WTC11 (cell line): ENCODE measurements at regions not wholly inside any gene's neighbourhood (a gene's known extent, or its start where the extent isn't known, plus 50 kb on each side); places are given as distances from the start of the nearest gene placed in this dataset.

ENCODE experiments used
- ATAC-seq: fragments of 200-7000 bp; cut with Tn5 transposase; 2 replicates; pipeline ENCODE4 v1.10.0; 2021; ENCODE audit warnings: mild to moderate bottlenecking, moderate library complexity
- CTCF ChIA-PET: fragments of 300-600 bp; sonication (Branson Sonifier 250); formaldehyde crosslinking; loops from one replicate; lab custom pipeline; 2021; ENCODE audit warnings: antibody characterized with exemption; lab: Charles Lee
- POLR2A ChIA-PET: fragments of 350-600 bp; sonication (Branson Sonifier 250); formaldehyde crosslinking; loops from one replicate; lab custom pipeline; 2021; ENCODE audit warnings: antibody characterized with exemption; lab: Charles Lee
- DNase-seq: peaks from one replicate; pipeline ENCODE4 v3.0.0; 2021; ENCODE audit warnings: low spot score
- H3K27ac Mint-ChIP-seq: 2 replicates; pipeline ENCODE4 v1.8.0; 2021; ENCODE audit warnings: mixed read lengths
- H3K27me3 Mint-ChIP-seq: 2 replicates; pipeline ENCODE4 v1.8.0; 2021; ENCODE audit warnings: low read depth, mild to moderate bottlenecking, moderate library complexity, mixed read lengths
- H3K36me3 Mint-ChIP-seq: 2 replicates; pipeline ENCODE4 v1.8.0; 2021; ENCODE audit warnings: mixed read lengths
- H3K4me1 Mint-ChIP-seq: 2 replicates; pipeline ENCODE4 v1.8.0; 2022; ENCODE audit warnings: mixed read lengths
- H3K4me3 Mint-ChIP-seq: 2 replicates; pipeline ENCODE4 v1.8.0; 2021; ENCODE audit warnings: mild to moderate bottlenecking, moderate library complexity, mixed read lengths
- H3K9me3 Mint-ChIP-seq: 2 replicates; pipeline ENCODE4 v1.8.0; 2021; ENCODE audit warnings: mixed read lengths
- ATF6 ChIP-seq: sonication (generic); formaldehyde crosslinking; IDR thresholded peaks from 2 replicates; pipeline ENCODE4 v1.8.1; 2023; ENCODE audit warnings: mild to moderate bottlenecking, missing genetic modification reagents
- CTCF ChIP-seq: fragments of 200-600 bp; IDR thresholded peaks from 2 replicates; pipeline ENCODE4 v1.8.0; 2022; ENCODE audit warnings: antibody characterized with exemption
- E2F5 ChIP-seq: sonication (generic); formaldehyde crosslinking; IDR thresholded peaks from 2 replicates; pipeline ENCODE4 v1.8.1; 2022; ENCODE audit warnings: mild to moderate bottlenecking, moderate library complexity, missing genetic modification reagents
- EMX1 ChIP-seq: fragments of 250-450 bp; sonication (Bioruptor Pico); IDR thresholded peaks from 2 replicates; pipeline ENCODE4 v1.8.0; 2021; ENCODE audit warnings: mild to moderate bottlenecking
- FOXP4 ChIP-seq: sonication (generic); formaldehyde crosslinking; IDR thresholded peaks from 2 replicates; pipeline ENCODE4 v1.8.0; 2022; ENCODE audit warnings: mild to moderate bottlenecking, missing genetic modification reagents
- MXD4 ChIP-seq: fragments of 250-450 bp; sonication (Bioruptor Pico); IDR thresholded peaks from 2 replicates; pipeline ENCODE4 v1.8.0; 2021; ENCODE audit warnings: mild to moderate bottlenecking, moderate library complexity, borderline replicate concordance
- NFATC4 ChIP-seq: fragments of 250-450 bp; sonication (Bioruptor Pico); IDR thresholded peaks from 2 replicates; pipeline ENCODE4 v1.9.0; 2021; ENCODE audit warnings: mild to moderate bottlenecking
- PRRX2 ChIP-seq: fragments of 250-450 bp; sonication (Bioruptor Pico); IDR thresholded peaks from 2 replicates; pipeline ENCODE4 v1.8.0; 2021; ENCODE audit warnings: mild to moderate bottlenecking
- RELA ChIP-seq: sonication (generic); formaldehyde crosslinking; IDR thresholded peaks from 2 replicates; pipeline ENCODE4 v1.8.1; 2022; ENCODE audit warnings: missing genetic modification reagents, mild to moderate bottlenecking, borderline replicate concordance
- SMAD3 ChIP-seq: sonication (generic); formaldehyde crosslinking; IDR thresholded peaks from 2 replicates; pipeline ENCODE4 v1.8.0; 2022; ENCODE audit warnings: missing genetic modification reagents, mild to moderate bottlenecking, borderline replicate concordance
- TCF7 ChIP-seq: sonication (generic); formaldehyde crosslinking; IDR thresholded peaks from 2 replicates; pipeline ENCODE4 v1.8.0; 2022; ENCODE audit warnings: mild to moderate bottlenecking, low read depth, missing genetic modification reagents, moderate library complexity
- TEAD1 ChIP-seq: sonication (generic); formaldehyde crosslinking; IDR thresholded peaks from 2 replicates; pipeline ENCODE4 v1.8.0; 2022; ENCODE audit warnings: mild to moderate bottlenecking, missing genetic modification reagents
- ZBTB43 ChIP-seq: sonication (generic); formaldehyde crosslinking; IDR thresholded peaks from 2 replicates; pipeline ENCODE4 v1.8.1; 2023; ENCODE audit warnings: mild to moderate bottlenecking, missing genetic modification reagents
- ZMAT4 ChIP-seq: fragments of 250-450 bp; sonication (Bioruptor Pico); IDR thresholded peaks from 2 replicates; pipeline ENCODE4 v1.9.0; 2021; ENCODE audit warnings: mild to moderate bottlenecking
- ZNF121 ChIP-seq: sonication (generic); formaldehyde crosslinking; IDR thresholded peaks from 2 replicates; pipeline ENCODE4 v1.8.0; 2023; ENCODE audit warnings: missing genetic modification reagents
- ZNF423 ChIP-seq: fragments of 250-450 bp; sonication (Bioruptor Pico); IDR thresholded peaks from 2 replicates; pipeline ENCODE4 v2.1.2; 2022; ENCODE audit warnings: mild to moderate bottlenecking, moderate library complexity
- ZNF425 ChIP-seq: fragments of 250-450 bp; sonication (Bioruptor Pico); conservative IDR thresholded peaks from 2 replicates; pipeline ENCODE4 v1.9.0; 2021; ENCODE audit warnings: mild to moderate bottlenecking
- ZNF671 ChIP-seq: fragments of 250-450 bp; sonication (Bioruptor Pico); IDR thresholded peaks from 2 replicates; pipeline ENCODE4 v1.8.0; 2021; ENCODE audit warnings: mild to moderate bottlenecking

GRCh38 chr7:69537691-69538090, 60.6 kb upstream of the AUTS2 start:
- H3K9me3 Mint-ChIP-seq = peaks cover 4% of the 10 kb centered on the region; the same call in 1 of the 2 replicates
- POLR2A ChIA-PET = no interaction called here
- H3K4me1 Mint-ChIP-seq = peaks cover 23% of the 10 kb centered on the region
- DNase-seq = no peak
- no peak overlapping the region for H3K4me3 Mint-ChIP-seq
- ATAC-seq = no peak
- TF ChIP-seq TEAD1 (CRISPR knock-in tag) (no peak), PRRX2 (CRISPR knock-in tag) (no peak), TCF7 (no peak), E2F5 (CRISPR knock-in tag) (no peak), ZNF121 (CRISPR knock-in tag) (no peak), ZNF425 (no peak), EMX1 (CRISPR knock-in tag) (no peak), CTCF (no peak), ATF6 (no peak), MXD4 (CRISPR knock-in tag) (no peak), ZBTB43 (CRISPR knock-in tag) (no peak), ZNF423 (CRISPR knock-in tag) (no peak), ZMAT4 (CRISPR knock-in tag) (no peak), NFATC4 (CRISPR knock-in tag) (no peak), FOXP4 (CRISPR knock-in tag) (no peak), ZNF671 (CRISPR knock-in tag) (no peak), RELA (CRISPR knock-in tag) (no peak), SMAD3 (CRISPR knock-in tag) (no peak)
- CTCF ChIA-PET = no interaction called here
- peaks cover 20% of the 10 kb centered on the region for H3K27me3 Mint-ChIP-seq
- H3K36me3 Mint-ChIP-seq = no peaks in the 10 kb centered on the region
- H3K27ac Mint-ChIP-seq = no peak overlapping the region
